ENCODE measurements at regions not wholly inside any gene's neighbourhood (a gene's known extent, or its start where the extent isn't known, plus 50 kb on each side); places are given as distances from the start of the nearest gene placed in this dataset.

GRCh38 chr2:173663835-173664512, 301.2 kb downstream of the SP3 start:
- TF ChIP-seq EZH2phosphoT487 (IDR thresholded peaks at IDR 0.05; ENCODE audit: borderline replicate concordance) (no peak), CTCF (conservative IDR thresholded peaks at IDR 0.05; ENCODE audit: low read length) (no peak)
- H3K36me3 ChIP-seq (ENCODE audit: insufficient read depth, low read length) = no peaks in the 10 kb centered on the region
- no peaks in the 10 kb centered on the region for H4K20me1 ChIP-seq (ENCODE audit: insufficient read depth, low read length, poor library complexity, severe bottlenecking)
- no peak overlapping the region for H3K9ac ChIP-seq (ENCODE audit: low read depth, low read length, poor library complexity, severe bottlenecking)
- H3K27me3 ChIP-seq (ENCODE audit: insufficient read depth, low read length, poor library complexity, severe bottlenecking) = no peaks in the 10 kb centered on the region
- no peaks in the 10 kb centered on the region for H3K4me1 ChIP-seq (ENCODE audit: insufficient read depth, low read length, poor library complexity, severe bottlenecking)
- no peaks in the 10 kb centered on the region for H3K79me2 ChIP-seq (ENCODE audit: insufficient read depth, low read length)
- no peak overlapping the region for H3K4me2 ChIP-seq (ENCODE audit: low read depth, low read length, poor library complexity, severe bottlenecking)
- H3F3A ChIP-seq (ENCODE audit: low read depth) = no peaks in the 10 kb centered on the region
- no peaks in the 10 kb centered on the region for H3K9me3 ChIP-seq (ENCODE audit: insufficient read depth, low read depth, low read length)
- H2AFZ ChIP-seq (ENCODE audit: low read length) = no peak overlapping the region
- H3K9me2 ChIP-seq (replicated peaks; ENCODE audit: low read depth, low read length) = no peaks in the 10 kb centered on the region
- H3K4me3 ChIP-seq (ENCODE audit: low read length, poor library complexity, severe bottlenecking) = no peak overlapping the region

- no peaks in the 10 kb centered on the region for H4K20me1 ChIP-seq (ENCODE audit: insufficient read depth, low read length, poor library complexity, severe bottlenecking)
- H3F3A ChIP-seq (ENCODE audit: low read depth) = no peaks in the 10 kb centered on the region
- no peak overlapping the region for H2AFZ ChIP-seq (ENCODE audit: low read length)
- H3K27me3 ChIP-seq (ENCODE audit: insufficient read depth, low read length, poor library complexity, severe bottlenecking) = no peaks in the 10 kb centered on the region
- H3K9me3 ChIP-seq (ENCODE audit: insufficient read depth, low read depth, low read length) = no peaks in the 10 kb centered on the region
- no peaks in the 10 kb centered on the region for H3K9me2 ChIP-seq (replicated peaks; ENCODE audit: low read depth, low read length)
- H3K4me1 ChIP-seq (ENCODE audit: insufficient read depth, low read length, poor library complexity, severe bottlenecking) = no peaks in the 10 kb centered on the region
- H3K4me2 ChIP-seq (ENCODE audit: low read depth, low read length, poor library complexity, severe bottlenecking) = no peak overlapping the region
- H3K9ac ChIP-seq (ENCODE audit: low read depth, low read length, poor library complexity, severe bottlenecking) = no peak overlapping the region
- H3K4me3 ChIP-seq (ENCODE audit: low read length, poor library complexity, severe bottlenecking) = no peak overlapping the region
- TF ChIP-seq CTCF (conservative IDR thresholded peaks at IDR 0.05; ENCODE audit: low read length) (no peak), EZH2phosphoT487 (IDR thresholded peaks at IDR 0.05; ENCODE audit: borderline replicate concordance) (no peak)
- no peaks in the 10 kb centered on the region for H3K36me3 ChIP-seq (ENCODE audit: insufficient read depth, low read length)
- no peaks in the 10 kb centered on the region for H3K79me2 ChIP-seq (ENCODE audit: insufficient read depth, low read length)
These were observed 300.7 kb downstream of the SP3 start for GRCh38 chr2:173664513-173664910.

GRCh38 chr2:173666171-173666888, 298.8 kb downstream of the SP3 start:
- Histone ChIP-seq H3K4me1 (ENCODE audit: insufficient read depth, low read length, poor library complexity, severe bottlenecking) (no peaks in the 10 kb centered on the region), H3F3A (ENCODE audit: low read depth) (no peaks in the 10 kb centered on the region), H3K9me2 (replicated peaks; ENCODE audit: low read depth, low read length) (no peaks in the 10 kb centered on the region), H4K20me1 (ENCODE audit: insufficient read depth, low read length, poor library complexity, severe bottlenecking) (no peaks in the 10 kb centered on the region), H3K4me2 (ENCODE audit: low read depth, low read length, poor library complexity, severe bottlenecking) (no peak overlapping the region), H3K9me3 (ENCODE audit: insufficient read depth, low read depth, low read length) (no peaks in the 10 kb centered on the region), H3K4me3 (ENCODE audit: low read length, poor library complexity, severe bottlenecking) (no peak overlapping the region), H2AFZ (ENCODE audit: low read length) (no peak overlapping the region), H3K9ac (ENCODE audit: low read depth, low read length, poor library complexity, severe bottlenecking) (no peak overlapping the region), H3K36me3 (ENCODE audit: insufficient read depth, low read length) (no peaks in the 10 kb centered on the region), H3K79me2 (ENCODE audit: insufficient read depth, low read length) (no peaks in the 10 kb centered on the region), H3K27me3 (ENCODE audit: insufficient read depth, low read length, poor library complexity, severe bottlenecking) (no peaks in the 10 kb centered on the region)
- TF ChIP-seq EZH2phosphoT487 (IDR thresholded peaks at IDR 0.05; ENCODE audit: borderline replicate concordance) (no peak), CTCF (conservative IDR thresholded peaks at IDR 0.05; ENCODE audit: low read length) (no peak)
